ENCODE measurements at regions not wholly inside any gene's neighbourhood (a gene's known extent, or its start where the extent isn't known, plus 50 kb on each side); places are given as distances from the start of the nearest gene placed in this dataset.
A peak's percentile ranks its signal among the peaks of the same experiment; 100 is the strongest.

DNA sequence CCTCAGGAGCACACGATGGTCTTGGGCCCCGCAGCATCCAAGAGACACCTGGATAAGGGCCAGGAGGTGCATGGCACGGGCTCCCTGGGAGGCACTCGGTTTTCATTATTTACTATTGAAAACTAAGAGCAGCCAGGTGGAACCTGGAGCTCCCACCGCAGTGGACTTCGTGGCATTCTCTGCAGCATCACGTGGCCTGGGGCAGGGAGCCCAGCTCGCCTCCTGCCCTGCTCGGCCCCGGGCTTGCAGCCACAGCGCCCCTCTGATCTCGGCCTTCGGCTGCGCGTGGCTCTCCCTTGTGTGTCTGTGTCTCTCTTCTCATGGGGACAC lies 121.6 kb downstream of the SIK1 start:
- no peak for DNase-seq (ENCODE audit: low spot score in 2 of 2)
- intact Hi-C loops (cut with DNase I; ENCODE audit: low total_unique reads): no loop called here
- Histone ChIP-seq H3K36me3 (no peaks in the 10 kb centered on the region), H3K27me3 (no peaks in the 10 kb centered on the region), H3K4me3 (no peak overlapping the region), H3K4me1 (no peaks in the 10 kb centered on the region), H3K27ac (no peak overlapping the region), H3K9me3 (no peaks in the 10 kb centered on the region)
- TF ChIP-seq POLR2AphosphoS5 (IDR thresholded peaks at IDR 0.05) (no peak), POLR2A (IDR thresholded peaks at IDR 0.05) (no peak)
- TF ChIP-seq, protein P1, sequence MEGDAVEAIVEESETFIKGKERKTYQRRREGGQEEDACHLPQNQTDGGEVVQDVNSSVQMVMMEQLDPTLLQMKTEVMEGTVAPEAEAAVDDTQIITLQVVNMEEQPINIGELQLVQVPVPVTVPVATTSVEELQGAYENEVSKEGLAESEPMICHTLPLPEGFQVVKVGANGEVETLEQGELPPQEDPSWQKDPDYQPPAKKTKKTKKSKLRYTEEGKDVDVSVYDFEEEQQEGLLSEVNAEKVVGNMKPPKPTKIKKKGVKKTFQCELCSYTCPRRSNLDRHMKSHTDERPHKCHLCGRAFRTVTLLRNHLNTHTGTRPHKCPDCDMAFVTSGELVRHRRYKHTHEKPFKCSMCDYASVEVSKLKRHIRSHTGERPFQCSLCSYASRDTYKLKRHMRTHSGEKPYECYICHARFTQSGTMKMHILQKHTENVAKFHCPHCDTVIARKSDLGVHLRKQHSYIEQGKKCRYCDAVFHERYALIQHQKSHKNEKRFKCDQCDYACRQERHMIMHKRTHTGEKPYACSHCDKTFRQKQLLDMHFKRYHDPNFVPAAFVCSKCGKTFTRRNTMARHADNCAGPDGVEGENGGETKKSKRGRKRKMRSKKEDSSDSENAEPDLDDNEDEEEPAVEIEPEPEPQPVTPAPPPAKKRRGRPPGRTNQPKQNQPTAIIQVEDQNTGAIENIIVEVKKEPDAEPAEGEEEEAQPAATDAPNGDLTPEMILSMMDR (IDR thresholded peaks at IDR 0.05): no peak

DNA sequence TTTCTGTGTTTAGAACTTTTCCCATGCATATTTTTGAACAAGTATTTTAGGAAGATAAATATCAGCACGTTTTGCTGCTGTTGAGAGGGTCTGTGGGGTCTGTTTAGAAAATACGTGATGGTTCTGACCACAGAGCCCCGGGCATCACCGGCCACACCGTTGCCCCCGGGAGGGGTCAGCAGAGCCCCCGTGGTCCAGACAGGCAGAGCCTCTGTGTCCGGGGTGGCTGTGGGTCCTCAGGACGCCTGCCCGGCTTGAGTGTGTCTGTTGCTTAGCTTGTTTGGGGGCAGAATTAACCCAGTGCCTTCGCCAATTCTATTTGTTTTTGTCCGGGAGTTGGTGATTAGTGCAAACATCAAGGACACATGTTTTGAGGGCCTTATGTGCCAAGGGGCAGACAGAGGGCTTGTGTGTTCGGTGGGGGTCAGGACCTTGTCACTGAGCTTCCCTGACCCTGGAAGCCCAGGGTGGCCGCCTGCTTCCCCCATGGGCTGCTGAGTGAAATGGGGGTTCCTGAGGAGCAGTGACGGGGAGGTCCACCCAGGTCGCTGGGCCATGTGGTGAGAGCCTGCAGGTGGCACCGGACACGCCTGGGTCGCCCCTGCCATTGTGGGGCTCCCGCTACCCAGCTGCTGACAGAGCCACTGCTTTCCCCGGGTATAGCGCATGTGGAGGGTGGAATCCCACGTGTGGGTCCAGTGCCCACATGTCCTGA lies 122.2 kb downstream of the SIK1 start:
- Histone ChIP-seq H3K4me3 (no peak overlapping the region), H3K36me3 (no peaks in the 10 kb centered on the region), H3K9me3 (no peaks in the 10 kb centered on the region), H3K4me1 (no peaks in the 10 kb centered on the region), H3K27me3 (no peaks in the 10 kb centered on the region), H3K27ac (no peak overlapping the region)
- TF ChIP-seq, protein P1 (IDR thresholded peaks at IDR 0.05): no peak
- TF ChIP-seq POLR2A (IDR thresholded peaks at IDR 0.05) (no peak), POLR2AphosphoS5 (IDR thresholded peaks at IDR 0.05) (no peak)
- intact Hi-C loops (cut with DNase I; ENCODE audit: low total_unique reads): no loop called here
- no peak for DNase-seq (ENCODE audit: low spot score in 2 of 2)

DNA sequence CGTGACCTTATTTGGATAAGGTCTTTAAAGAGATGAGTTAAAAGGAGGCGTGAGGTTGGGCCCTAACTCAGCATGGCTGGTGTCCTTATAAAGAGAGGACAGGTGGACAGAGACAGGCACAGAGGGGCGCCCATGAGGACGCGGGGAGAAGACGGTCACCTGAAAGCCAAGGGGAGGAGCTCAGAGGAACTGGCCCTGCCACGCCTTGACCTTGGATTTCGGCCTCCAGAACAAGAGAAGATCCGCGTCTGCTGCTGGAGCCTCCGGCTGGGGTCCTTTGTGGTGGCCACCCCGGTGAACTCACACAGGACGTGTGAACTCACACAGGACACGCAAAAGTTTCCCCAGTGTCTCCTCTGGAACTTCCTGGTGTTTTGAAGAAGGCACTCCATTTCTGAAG lies 122.7 kb downstream of the SIK1 start:
- no peaks in the 10 kb centered on the region for H3K9me3 ChIP-seq
- no peak overlapping the region for H3K4me3 ChIP-seq
- TF ChIP-seq POLR2A (IDR thresholded peaks at IDR 0.05) (no peak), POLR2AphosphoS5 (IDR thresholded peaks at IDR 0.05) (no peak)
- TF ChIP-seq, protein P1 (IDR thresholded peaks at IDR 0.05): no peak
- no peaks in the 10 kb centered on the region for H3K36me3 ChIP-seq
- H3K27ac ChIP-seq: no peak overlapping the region
- intact Hi-C loops (cut with DNase I; ENCODE audit: low total_unique reads): no loop called here
- no peaks in the 10 kb centered on the region for H3K27me3 ChIP-seq
- H3K4me1 ChIP-seq: no peaks in the 10 kb centered on the region
- no peak for DNase-seq (ENCODE audit: low spot score in 2 of 2)

DNA sequence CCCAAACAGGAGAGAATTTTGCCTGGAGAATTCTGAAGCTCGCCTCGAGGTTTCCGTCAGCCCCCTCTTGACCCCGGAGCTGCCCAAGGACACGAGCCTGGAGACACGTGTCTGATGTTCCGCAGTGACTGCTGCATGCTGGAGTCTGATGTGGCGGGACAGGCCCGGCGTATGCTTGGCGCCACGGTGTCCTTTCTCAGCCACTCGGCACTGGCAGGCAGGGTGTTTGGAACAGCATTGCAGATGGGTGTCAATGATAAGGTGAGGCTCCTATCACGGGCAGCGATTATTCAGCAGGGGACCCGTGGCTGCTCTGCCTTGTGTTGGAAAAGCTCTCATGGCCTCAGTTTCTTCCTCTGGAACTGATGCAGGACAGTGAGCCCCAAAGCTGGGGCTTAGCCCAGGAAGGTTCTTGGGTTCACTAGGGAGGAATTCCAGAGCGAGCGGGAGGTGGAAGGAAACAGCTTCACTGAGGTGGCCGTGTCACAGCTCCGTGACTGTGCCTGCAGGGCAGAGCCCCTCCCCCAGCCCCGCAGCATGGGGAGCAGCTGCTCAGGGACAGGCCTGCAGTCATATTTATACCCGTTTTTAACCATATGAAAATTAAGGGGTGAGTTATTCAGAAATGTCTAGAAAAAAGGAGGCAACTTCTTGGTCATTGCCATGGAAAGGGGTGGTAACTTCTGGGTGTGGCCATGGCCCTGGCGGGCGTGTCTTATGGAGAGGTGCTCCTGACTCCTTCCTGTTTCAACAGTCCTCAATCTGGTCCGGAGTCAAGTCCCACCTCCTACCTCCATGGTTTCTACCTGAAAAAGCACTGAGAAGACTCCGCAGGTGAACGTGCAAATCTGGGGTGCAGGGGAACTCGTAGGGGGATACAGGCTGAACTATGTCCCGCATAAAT lies 123.4 kb downstream of the SIK1 start:
- intact Hi-C loops (cut with DNase I; ENCODE audit: low total_unique reads): no loop called here
- no peak for DNase-seq (ENCODE audit: low spot score in 2 of 2)
- Histone ChIP-seq H3K36me3 (no peaks in the 10 kb centered on the region), H3K27ac (no peak overlapping the region), H3K9me3 (no peaks in the 10 kb centered on the region), H3K4me1 (no peaks in the 10 kb centered on the region), H3K27me3 (no peaks in the 10 kb centered on the region), H3K4me3 (no peak overlapping the region)
- TF ChIP-seq, protein P1 (IDR thresholded peaks at IDR 0.05): no peak
- TF ChIP-seq POLR2A (IDR thresholded peaks at IDR 0.05) (no peak), POLR2AphosphoS5 (IDR thresholded peaks at IDR 0.05) (no peak)

- intact Hi-C loops (cut with DNase I; ENCODE audit: low total_unique reads): no loop called here
- no peak for TF ChIP-seq POLR2AphosphoS5 (IDR thresholded peaks at IDR 0.05)
- no peak for TF ChIP-seq POLR2A (IDR thresholded peaks at IDR 0.05)
- TF ChIP-seq, protein P1 (IDR thresholded peaks at IDR 0.05): no peak
- H3K27me3 ChIP-seq: no peaks in the 10 kb centered on the region
- no peaks in the 10 kb centered on the region for H3K36me3 ChIP-seq
- no peak for DNase-seq (ENCODE audit: low spot score in 2 of 2)
- H3K27ac ChIP-seq: peak overlapping the region in 1 of 2 donors; percentile 90
- H3K4me1 ChIP-seq: no peaks in the 10 kb centered on the region
- no peaks in the 10 kb centered on the region for H3K9me3 ChIP-seq
- H3K4me3 ChIP-seq: no peak overlapping the region
Observed at GRCh38 chr21:43302769-43303168, 124.2 kb downstream of the SIK1 start.
